ENCODE measurements at regions not wholly inside any gene's neighbourhood (a gene's known extent, or its start where the extent isn't known, plus 50 kb on each side); places are given as distances from the start of the nearest gene placed in this dataset.
A peak's percentile ranks its signal among the peaks of the same experiment; 100 is the strongest.

- no TSS peak for BruUV-seq (replicated peaks)
Measured at GRCh38 chr12:108457006-108457733, 57.9 kb upstream of the FICD start.

More at GRCh38 chr12:108457006-108457733, 57.9 kb upstream of the FICD start:
- Histone ChIP-seq H3K4me3 (replicated peaks in 1 of 3; ENCODE audit: insufficient read depth in 1 of 3, low read depth in 2 of 3, low read length in 3 of 3) (no peak overlapping the region), H3K27ac (ENCODE audit: extremely low read length, insufficient read depth, low read length) (no peak overlapping the region), H3K27me3 (ENCODE audit: control insufficient read depth in 1 of 2, insufficient read depth in 2 of 2, low read length in 2 of 2) (no peaks in the 10 kb centered on the region), H4K20me1 (ENCODE audit: insufficient read depth, low read length) (no peaks in the 10 kb centered on the region), H3K9ac (ENCODE audit: insufficient read depth, low read depth, low read length) (no peak overlapping the region), H3K36me3 (replicated peaks in 1 of 2; ENCODE audit: control insufficient read depth in 1 of 2, insufficient read depth in 2 of 2, low read length in 2 of 2) (no peaks in the 10 kb centered on the region), H3K9me3 (ENCODE audit: low read length) (no peaks in the 10 kb centered on the region), H3K4me1 (ENCODE audit: insufficient read depth, low read length) (no peaks in the 10 kb centered on the region), H3K79me2 (ENCODE audit: insufficient read depth, low read length) (no peaks in the 10 kb centered on the region), H2AFZ (ENCODE audit: low read length) (no peak overlapping the region), H3K4me2 (ENCODE audit: low read depth, low read length) (no peak overlapping the region)
- peak; percentile 95 for ATAC-seq
- ChIA-PET CTCF (ENCODE audit: low intra/inter-chr PET ratio, low total read pairs) (interaction anchor here (0.6 to 2.0 kb wide), 5 partner anchors 155 to 539 kb away, joined by 4 to 20 read pairs (median 6); no protein-coding TSS in a partner anchor), POLR2A (no interaction called here)
- TF ChIP-seq STAG1 (CRISPR knock-in tag; IDR thresholded peaks at IDR 0.05) (peak; percentile 87), HMG20B (CRISPR knock-in tag; conservative IDR thresholded peaks at IDR 0.05) (no peak), BCL6 (CRISPR knock-in tag; IDR thresholded peaks at IDR 0.05) (0 out of 2 replicates have a peak, but pooled peaks have one; percentile 18), RAD21 (CRISPR knock-in tag; IDR thresholded peaks at IDR 0.05) (peak; percentile 79), SMC3 (IDR thresholded peaks at IDR 0.05; ENCODE audit: low read length) (peak; percentile 74)
- TF ChIP-seq, protein P1, sequence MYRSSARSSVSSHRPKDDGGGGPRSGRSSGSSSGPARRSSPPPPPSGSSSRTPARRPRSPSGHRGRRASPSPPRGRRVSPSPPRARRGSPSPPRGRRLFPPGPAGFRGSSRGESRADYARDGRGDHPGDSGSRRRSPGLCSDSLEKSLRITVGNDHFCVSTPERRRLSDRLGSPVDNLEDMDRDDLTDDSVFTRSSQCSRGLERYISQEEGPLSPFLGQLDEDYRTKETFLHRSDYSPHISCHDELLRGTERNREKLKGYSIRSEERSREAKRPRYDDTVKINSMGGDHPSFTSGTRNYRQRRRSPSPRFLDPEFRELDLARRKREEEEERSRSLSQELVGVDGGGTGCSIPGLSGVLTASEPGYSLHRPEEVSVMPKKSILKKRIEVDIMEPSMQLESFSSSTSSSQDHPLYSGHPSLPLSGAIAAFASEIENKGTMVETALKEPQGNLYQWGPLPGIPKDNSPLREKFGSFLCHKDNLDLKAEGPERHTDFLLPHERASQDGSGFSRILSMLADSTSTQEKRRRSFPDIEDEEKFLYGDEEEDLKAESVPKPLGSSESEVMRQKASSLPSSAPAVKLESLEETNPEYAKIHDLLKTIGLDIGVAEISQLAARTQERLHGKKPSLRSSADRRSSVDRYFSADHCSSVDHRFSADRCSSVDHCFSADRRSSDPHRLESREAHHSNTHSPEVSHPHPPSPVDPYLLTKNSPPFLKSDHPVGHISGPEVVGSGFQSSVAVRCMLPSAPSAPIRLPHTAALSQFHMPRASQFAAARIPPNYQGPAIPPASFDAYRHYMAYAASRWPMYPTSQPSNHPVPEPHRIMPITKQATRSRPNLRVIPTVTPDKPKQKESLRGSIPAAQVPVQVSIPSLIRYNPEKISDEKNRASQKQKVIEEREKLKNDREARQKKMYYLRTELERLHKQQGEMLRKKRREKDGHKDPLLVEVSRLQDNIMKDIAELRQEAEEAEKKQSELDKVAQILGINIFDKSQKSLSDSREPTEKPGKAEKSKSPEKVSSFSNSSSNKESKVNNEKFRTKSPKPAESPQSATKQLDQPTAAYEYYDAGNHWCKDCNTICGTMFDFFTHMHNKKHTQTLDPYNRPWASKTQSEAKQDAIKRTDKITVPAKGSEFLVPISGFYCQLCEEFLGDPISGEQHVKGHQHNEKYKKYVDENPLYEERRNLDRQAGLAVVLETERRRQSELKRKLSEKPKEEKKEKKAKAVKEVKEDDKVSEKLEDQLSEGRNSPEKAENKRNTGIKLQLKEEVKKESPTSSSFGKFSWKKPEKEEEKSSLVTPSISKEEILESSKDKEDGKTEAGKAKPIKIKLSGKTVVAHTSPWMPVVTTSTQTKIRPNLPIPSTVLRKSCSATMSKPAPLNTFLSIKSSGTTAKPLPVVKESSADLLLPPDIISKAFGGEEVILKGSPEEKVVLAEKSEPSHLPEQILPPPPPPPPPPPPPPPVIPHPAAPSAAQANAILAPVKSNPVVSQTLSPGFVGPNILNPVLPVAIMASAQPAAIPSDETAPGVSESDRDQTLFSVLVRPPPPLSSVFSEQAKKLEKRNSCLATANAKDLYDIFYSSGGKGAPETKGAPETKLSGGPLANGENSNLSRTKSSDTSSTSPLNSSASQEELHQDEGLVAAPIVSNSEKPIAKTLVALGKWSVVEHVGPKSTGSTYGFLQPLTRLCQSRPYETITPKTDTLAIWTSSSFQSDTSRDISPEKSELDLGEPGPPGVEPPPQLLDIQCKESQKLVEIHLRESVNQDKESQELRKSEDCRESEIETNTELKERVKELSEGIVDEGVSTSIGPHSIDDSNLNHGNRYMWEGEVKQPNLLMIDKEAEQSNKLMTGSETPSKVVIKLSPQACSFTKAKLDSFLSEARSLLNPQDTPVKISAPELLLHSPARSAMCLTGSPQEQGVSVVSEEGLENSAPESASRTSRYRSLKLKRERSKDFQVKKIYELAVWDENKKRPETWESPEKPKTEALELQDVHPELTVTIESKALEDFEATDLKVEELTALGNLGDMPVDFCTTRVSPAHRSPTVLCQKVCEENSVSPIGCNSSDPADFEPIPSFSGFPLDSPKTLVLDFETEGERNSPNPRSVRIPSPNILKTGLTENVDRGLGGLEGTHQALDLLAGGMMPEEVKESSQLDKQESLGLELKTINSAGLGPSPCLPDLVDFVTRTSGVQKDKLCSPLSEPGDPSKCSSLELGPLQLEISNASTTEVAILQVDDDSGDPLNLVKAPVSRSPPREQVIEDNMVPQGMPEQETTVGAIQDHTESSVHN (CRISPR knock-in tag; IDR thresholded peaks at IDR 0.05), result no peak
- TF ChIP-seq, protein P2, sequence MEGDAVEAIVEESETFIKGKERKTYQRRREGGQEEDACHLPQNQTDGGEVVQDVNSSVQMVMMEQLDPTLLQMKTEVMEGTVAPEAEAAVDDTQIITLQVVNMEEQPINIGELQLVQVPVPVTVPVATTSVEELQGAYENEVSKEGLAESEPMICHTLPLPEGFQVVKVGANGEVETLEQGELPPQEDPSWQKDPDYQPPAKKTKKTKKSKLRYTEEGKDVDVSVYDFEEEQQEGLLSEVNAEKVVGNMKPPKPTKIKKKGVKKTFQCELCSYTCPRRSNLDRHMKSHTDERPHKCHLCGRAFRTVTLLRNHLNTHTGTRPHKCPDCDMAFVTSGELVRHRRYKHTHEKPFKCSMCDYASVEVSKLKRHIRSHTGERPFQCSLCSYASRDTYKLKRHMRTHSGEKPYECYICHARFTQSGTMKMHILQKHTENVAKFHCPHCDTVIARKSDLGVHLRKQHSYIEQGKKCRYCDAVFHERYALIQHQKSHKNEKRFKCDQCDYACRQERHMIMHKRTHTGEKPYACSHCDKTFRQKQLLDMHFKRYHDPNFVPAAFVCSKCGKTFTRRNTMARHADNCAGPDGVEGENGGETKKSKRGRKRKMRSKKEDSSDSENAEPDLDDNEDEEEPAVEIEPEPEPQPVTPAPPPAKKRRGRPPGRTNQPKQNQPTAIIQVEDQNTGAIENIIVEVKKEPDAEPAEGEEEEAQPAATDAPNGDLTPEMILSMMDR (CRISPR knock-in tag; IDR thresholded peaks at IDR 0.05), result peak; percentile 80
- FAIRE-seq, result peak; percentile 78
- intact Hi-C loops (cut with micrococcal nuclease; ENCODE audit: unreplicated experiment), result loop anchor here (1.0 kb wide), 1 partner anchor 155 kb away; no protein-coding TSS in a partner anchor
- WGBS (ENCODE audit: low lambda C conversion rate), result 27% methylated on average over 3 of the region's 4 CpGs
- peak; percentile 69 for DNase-seq (ENCODE audit: low spot score)
- in situ Hi-C loops (cut with HindIII; ENCODE audit: extremely low pct_ligation_motif_present, low pct_unique_long_range_greater_than_20kb), result loop anchor here (5.0 kb wide), 1 partner anchor 160 kb away; no protein-coding TSS in a partner anchor
